Right ventricle myocardium superior (tissue), 1 donor: ENCODE measurements at regions not wholly inside any gene's neighbourhood (a gene's known extent, or its start where the extent isn't known, plus 50 kb on each side); places are given as distances from the start of the nearest gene placed in this dataset.
"Not testable (repeated sequence)": the region's sequence is repeated elsewhere in the genome, so short reads cannot be mapped to it uniquely, and the experiment has no call there.

ENCODE experiments used
- ATAC-seq: fragments of 200-7000 bp; cut with Tn5 transposase; one replicate; pipeline ENCODE4 v1.9.1; 2020; ENCODE audit warnings: mild to moderate bottlenecking; ENCODE audit not compliant: poor library complexity
- DNase-seq: peaks from one replicate; pipeline ENCODE4 v3.0.0-alpha.2; 2020
- intact Hi-C: fragments of 100-400 bp; cut with DNase I; formaldehyde crosslinking; loops from one replicate; pipeline ENCODE4 v1.11.2; 2022
- donor health status: DM: no; HTN: yes; CAD: no; lungs with severe emphysema.

DNA sequence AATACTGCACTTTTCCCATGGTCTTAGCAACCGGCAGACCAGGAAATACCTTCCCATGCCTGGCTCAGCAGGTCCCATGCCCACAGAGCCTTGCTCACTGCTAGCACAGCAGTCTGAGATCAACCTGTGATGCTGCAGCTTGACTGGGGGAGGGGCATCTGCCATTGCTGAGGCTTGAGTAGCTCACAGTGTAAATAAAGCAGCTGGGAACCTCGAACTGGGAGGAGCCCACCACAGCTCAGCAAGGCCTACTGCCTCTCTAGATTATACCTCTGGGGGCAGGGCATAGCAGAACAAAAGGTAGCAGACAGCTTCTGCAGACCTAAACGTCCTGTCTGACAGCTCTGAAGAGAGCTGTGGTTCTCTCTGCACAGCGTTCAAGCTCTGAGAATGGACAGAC lies 186.2 kb upstream of the AVPR1A start:
- ATAC-seq, DNase-seq, intact Hi-C loops: not testable (repeated sequence)

DNA sequence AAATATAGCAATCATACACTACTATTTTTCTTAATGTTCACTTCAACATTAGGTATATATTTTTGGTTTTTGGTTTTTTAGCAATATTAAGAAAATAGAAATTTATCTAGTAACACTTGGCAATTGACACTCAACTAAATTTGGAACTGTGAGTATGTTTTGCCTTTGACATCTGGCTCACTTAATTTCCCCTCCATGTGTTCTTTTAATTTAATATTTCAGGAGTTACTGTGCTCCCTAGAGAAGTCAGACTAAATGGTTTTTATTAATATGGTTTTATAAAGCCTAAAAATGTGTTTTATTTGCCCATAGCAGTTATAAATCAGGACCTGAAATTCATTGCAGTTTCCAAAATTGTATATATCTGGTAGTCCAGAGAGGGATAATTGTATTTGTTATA lies 175.3 kb upstream of the AVPR1A start:
- DNase-seq (no peak), ATAC-seq (peak; percentile 49)
- intact Hi-C loops, result no loop called here

DNA sequence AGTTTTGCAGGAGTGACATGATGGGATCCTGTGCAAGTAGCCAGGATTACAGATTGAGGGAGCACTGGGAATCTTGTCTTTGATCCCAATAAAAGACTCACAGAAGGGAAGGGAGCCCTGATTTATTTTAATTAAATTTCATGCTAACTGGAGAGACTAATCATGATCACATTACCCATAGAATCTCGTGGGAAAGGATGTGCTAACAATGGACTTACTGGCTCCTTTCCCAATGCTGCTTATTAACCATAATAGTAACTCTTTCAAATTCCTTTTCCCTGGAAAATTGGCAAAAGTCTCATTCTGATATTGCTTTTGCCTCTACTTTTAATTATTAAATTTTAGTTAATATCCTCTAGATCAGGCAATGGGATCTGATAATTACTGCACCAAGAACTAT lies 174.8 kb upstream of the AVPR1A start:
- peak; percentile 64 for ATAC-seq
- intact Hi-C loops, result no loop called here

DNA sequence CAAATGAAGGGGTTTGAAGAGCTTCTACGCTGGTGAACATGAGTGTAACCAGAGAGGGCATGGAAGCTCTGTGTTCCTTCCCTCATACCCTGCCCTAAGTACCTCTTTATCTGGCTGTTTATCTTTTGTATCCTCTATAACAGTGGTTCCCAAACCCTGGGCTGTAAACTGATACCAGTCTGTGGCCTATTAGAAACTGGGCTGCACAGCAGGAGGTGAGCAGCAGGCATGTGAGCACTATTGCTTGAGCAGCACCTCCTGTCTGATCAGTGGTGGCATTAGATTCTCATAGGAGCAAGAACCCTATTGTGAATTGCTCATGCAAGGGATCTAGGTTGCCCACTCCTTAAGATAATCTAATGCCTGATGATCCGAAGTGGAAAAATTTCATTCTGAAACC lies 172.9 kb upstream of the AVPR1A start:
- DNase-seq, result no peak
- ATAC-seq, result no peak
- intact Hi-C loops, result no loop called here

More for the DNA sequence above, 174.8 kb upstream of the AVPR1A start:
- no peak for DNase-seq

DNA sequence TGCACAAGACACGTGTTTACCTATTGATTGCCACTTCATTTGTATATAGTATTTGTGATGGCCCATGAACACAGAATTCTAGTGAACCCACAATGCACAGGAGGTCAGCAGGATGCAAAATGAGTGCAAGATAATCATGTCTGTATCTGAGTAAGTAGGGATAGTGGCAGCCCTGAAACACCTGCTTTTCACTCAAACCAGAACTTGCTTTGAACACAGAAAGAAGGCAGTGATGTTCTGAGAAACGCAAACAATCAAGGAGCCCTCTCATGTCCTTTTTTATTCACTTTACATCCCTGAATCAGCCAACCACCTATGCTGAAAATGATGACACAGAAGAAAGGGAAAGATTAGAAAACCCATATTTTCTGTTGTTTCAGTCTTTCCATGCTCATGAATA lies 170.4 kb upstream of the AVPR1A start:
- ATAC-seq, result no peak
- DNase-seq, result no peak
- intact Hi-C loops, result no loop called here

DNA sequence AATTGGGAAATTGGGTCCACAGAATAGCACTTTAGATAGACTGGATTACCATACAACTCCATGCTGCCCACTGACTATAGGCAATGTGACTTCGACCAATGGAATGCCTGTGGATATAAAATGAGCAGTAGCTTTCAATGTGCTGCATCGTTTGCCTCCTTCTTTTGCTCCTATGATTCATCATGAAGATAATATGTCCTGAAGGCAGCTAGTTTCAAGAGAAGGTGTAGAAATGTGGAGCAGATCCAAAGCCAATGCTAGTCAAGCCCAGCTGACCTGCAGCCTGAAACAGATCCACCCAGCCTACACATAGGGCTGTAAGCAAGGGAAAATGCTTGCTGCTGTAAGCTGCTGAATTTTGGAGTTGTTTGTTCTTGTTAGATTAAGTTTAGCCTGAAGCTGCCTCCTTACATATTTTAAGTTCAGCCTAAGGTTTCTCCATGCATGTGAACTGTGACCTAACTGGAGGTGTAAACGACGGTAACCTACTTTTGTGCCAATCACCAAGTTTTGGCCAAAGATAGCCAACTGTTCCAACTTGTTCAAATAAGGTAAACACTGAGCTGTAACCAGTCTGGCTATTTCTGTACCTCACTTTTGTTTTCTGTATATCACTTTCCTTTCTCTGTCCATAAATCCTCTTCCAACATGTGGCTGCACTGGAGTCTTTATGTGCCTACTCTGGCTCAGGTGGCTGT lies 169.1 kb upstream of the AVPR1A start:
- intact Hi-C loops, result no loop called here
- ATAC-seq (no peak), DNase-seq (no peak)

DNA sequence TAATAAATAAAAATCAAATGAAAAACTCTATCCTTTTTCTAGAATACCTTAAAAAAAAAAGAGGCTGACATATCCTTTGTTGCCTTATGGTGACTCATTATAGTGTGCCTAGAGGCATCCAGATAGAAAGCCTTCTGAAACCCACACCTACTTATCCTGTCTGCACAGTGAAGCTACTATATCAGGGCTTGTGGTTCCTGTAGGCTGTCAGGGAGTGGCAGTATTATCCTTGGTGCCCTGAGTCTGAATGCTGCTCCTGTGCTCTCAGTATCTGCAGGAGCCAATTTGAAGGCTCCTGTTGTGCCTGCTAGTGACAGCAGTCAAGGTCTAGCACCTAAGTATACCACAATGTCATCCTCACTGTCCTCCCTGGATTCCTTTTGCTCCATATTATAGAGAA lies 168.4 kb upstream of the AVPR1A start:
- no peak for ATAC-seq
- intact Hi-C loops, result no loop called here
- no peak for DNase-seq

DNA sequence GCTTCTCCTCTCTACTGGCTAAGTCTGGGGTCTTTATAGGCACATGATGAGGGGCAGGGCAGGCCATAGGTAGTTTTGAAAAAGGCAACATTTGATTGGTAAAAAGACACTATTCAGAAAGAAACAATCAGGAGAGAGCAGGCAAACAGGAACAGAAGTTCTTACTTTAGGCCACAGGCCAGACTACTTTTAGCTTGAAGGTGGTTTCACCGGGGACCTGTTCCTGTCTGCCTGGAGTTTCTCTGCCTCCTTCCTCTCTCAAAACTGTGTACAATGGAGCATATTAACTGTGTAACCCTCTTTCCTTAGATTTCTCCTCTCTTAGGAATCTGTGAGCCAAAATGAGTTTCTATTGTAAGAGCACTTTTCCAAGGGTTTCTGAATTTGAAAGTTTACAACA lies 167.9 kb upstream of the AVPR1A start:
- no peak for DNase-seq
- intact Hi-C loops, result no loop called here
- no peak for ATAC-seq

DNA sequence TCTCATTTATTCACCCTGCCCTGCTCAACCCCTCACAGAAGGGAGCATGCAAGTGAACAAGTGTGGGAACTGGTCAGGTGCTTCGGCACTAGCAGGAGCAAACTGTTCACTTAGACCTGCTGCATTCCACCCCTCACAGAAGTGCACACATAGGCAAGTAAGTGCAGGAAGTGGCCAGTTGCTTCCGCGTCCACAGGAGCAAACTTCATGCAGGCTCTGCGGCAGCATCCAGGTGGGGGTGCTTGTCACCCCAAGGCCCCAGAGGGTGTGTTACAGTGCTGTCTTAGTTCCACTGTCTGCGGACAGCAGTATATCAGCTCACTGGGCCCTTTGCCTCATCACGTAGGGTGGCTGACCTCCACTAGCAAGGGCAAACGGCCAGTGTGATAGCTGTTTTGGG lies 167.3 kb upstream of the AVPR1A start:
- no peak for DNase-seq
- no peak for ATAC-seq
- intact Hi-C loops, result no loop called here

DNA sequence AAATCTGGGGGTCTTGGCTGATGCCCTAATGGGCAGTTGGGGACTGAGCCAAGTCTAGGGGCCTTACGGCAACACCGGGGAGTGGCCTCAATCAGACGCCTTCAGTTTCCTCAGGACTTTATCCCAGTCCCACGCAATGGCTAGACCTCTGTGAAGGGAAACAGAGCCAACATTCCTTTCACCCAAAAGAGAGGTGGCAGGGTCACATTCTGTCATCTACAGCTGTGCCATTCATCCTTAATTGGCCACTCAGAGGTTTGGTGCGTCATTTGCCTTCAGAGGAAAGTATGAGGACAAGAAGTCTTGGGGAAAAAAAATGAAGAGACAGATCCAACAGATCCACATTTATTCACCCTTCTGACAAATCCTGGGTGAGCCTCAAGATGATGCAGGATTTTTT lies 166.9 kb upstream of the AVPR1A start:
- DNase-seq, result no peak
- no peak for ATAC-seq
- intact Hi-C loops, result no loop called here

DNA sequence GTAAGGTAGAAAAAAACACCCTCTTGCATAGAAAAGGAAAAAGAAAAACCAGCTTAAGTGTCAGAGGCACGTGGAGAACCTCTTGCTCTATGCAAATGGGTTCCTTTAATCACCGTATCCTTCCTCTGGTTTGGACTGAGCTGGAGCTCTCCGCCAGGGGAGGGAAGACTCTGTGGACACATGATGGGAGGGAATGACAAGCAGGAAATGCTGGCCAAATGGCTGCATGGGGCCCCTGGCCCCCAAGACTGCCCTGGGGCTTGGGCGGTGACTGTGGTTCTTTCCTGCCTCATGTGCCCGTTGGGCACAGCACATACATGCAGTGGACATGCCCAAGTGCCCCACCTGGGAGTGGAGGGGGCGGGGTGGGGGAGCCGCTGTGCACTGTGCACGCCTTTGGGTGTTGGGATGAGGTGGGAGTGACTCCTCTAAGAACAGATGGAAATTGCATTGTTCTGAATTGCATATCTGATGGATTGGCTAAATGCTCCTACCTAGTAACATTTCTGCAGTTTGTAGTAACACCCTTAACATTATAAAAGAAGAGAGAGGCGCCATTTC lies 166.4 kb upstream of the AVPR1A start:
- intact Hi-C loops, result no loop called here
- ATAC-seq (no peak), DNase-seq (no peak)

DNA sequence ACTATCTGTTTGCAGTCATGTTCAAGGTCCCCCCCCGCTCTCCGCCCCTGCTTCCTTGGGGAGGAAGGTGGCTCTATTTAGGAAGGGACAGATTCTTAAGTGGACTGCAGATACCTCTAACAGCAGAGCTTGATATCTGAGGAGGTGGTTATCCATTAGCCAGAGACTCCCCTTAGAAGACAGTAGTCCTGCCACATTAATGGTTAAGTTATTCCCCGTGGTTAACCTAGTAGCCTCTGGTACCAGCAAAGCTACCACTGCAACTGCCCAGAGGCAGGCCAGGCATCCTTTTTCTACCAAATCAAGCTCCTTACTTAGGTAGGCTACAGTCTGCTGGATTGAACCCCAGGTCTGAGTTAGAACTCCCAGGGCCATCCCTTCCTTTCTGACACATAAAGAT lies 162.1 kb upstream of the AVPR1A start:
- no peak for DNase-seq
- no peak for ATAC-seq

DNA sequence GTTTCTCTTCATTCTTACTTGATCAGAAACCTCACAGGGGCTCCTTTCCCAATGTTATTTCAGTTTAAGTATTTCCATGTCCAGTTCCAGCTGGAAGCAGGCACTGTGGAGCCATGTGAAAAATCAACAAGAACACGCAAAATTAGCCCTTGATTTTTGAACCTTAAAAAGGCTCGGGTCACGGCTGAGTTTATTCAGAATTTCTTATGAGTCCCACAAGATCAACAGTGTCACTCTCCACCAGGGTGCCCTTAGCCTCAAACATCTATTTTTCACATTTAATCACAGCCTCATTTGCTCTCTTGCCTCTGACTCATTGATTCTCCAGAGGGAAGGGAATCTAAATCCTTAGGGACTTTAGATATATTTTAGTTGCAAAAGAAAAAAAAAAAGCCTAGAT lies 157.7 kb upstream of the AVPR1A start:
- peak; percentile 62 for ATAC-seq
- DNase-seq, result no peak
- intact Hi-C loops, result no loop called here

More for the DNA sequence above, 162.1 kb upstream of the AVPR1A start:
- intact Hi-C loops, result no loop called here

DNA sequence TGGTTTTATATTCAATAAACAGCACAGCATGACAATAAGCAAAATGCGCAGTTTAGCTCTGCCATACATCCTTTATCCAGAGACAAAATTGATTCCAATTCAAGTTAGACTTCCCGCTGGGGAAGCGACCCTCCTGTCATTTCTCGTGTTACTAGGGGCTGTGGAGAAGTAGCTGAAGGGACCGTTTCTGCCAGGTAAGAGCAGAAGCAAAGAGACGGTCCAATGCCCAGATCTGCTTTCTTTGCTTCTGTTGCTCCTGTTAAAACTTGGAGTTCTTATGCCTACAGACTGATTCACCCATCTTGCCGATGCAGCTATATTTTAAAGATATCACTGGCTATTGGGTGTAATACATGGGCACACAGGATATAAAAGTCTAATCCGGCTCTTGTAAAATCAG lies 156.8 kb upstream of the AVPR1A start:
- ATAC-seq (no peak), DNase-seq (no peak)
- intact Hi-C loops, result no loop called here

DNA sequence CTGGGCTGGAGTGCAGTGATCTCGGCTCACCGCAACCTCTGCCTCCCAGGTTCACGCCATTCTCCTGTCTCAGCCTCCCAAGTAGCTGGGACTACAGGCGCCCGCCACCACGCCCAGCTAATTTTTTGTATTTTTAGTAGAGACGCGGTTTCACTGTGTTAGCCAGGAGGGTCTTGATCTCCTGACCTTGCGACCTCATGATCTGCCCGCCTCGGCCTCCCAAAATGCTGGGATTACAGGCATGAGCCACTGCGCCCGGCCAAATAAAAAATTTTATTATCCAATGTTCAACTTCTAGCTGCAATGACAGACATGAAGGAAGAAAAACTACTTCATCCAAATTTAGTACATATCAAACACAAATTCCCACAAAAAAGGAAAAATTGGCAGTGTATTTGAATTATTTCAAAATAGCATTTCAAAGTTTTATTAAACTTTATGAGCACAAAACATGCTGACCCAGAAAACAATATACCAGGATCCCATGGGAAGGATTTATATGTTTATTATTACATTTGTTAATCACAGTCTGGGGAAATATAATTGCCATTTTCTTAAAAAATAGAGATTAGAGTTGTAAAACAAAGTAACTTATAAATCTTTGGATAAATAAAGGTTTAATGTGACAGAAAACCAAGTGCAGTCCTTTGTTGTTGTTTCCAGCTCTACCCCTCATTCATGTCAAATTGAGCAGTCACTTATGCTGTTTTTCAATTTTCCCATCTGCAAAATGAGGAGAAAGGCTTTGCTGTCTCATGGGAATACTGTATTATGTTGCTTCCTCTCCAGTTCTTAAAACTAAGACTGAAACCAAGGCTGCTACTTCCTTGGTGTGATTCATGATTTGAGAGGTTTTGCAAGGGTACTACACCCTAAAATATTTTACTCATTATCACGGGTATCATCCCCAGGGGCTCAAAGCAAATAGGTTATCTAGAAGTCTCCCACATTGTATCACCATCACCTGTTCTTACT lies 155.2 kb upstream of the AVPR1A start:
- peak; percentile 68 for ATAC-seq
- peak; percentile 36 for DNase-seq
- intact Hi-C loops, result no loop called here

DNA sequence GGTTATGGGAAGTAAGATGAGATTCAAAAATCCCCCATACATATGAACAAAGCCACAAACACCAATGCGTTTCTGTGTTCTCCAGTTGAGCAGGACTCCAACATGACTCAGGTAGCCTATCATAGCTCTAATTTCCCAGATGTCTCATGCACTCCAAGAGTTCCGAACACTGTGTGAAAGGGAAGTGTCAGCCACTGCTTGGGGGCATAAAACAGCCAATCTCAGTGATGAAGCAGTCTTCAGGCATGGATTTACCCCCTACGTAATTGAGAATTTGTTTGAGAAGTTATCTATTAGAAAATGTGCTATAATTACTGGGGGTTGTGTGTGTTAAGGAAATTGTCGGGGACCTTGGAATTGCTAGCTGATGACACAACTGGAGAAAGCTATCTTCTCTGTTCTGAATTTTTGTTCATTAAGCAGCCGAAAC lies 153.9 kb upstream of the AVPR1A start:
- ATAC-seq (no peak), DNase-seq (no peak)
- intact Hi-C loops, result no loop called here

DNA sequence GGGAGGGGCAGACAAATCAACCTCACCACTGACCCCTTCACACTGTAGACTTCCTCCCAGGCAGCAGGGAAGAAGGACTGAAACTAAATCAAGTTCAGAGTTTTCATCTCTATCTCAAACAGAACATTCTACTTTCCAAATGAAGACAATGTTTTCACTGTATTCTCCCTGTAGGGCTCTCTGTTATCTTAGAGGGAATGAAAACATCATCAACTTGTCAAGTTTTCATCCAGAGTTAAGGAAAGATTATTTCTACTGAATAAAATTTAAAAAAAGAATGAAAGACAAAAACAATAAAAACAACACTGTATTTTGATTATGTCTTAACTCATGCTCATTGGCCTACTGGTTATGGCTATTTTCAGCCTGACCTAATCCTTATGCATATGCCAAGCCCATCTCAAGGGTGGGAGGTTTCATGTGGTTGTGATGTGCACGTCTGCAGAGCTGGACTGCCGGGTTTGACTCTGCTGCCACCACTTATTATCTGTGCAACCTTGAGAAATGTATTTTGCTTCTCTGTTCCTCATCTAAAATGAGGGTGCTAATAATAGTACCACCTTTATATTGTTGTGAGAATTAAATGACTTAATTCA lies 152.0 kb upstream of the AVPR1A start:
- intact Hi-C loops, result no loop called here

DNA sequence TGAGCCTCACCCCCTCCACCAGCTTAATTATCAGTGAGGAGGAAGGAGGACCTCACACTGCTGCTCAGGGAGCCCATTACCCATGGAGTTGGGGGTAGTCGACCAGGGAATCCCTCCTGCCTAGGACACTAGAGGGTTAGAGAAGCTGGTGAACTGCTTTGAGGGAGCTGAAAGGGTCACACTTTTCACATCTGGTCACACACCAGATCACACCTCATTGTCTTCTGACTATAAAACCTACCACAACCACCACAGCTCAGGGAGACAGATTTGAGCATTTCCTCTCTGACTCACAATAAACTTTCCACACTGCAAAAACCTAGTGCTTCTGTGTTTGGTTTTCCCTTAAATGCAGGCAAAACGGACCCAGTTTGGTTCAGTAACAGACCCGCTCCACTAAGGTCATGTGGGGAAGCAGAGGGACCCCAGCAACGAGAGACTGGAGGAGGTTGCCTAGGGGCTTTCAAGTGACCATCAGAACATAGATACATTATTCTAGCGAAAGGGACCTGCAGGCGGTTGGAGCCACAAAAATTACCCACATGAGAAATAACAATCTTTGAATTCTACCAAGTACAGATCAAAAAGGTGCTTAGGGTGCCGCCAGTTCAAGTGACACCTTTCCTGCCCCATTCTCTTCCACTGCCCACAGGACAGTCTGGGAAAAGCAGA lies 151.4 kb upstream of the AVPR1A start:
- ATAC-seq, result no peak
- DNase-seq, result no peak
- intact Hi-C loops, result no loop called here

More for the DNA sequence above, 152.0 kb upstream of the AVPR1A start:
- DNase-seq (no peak), ATAC-seq (peak; percentile 36)

DNA sequence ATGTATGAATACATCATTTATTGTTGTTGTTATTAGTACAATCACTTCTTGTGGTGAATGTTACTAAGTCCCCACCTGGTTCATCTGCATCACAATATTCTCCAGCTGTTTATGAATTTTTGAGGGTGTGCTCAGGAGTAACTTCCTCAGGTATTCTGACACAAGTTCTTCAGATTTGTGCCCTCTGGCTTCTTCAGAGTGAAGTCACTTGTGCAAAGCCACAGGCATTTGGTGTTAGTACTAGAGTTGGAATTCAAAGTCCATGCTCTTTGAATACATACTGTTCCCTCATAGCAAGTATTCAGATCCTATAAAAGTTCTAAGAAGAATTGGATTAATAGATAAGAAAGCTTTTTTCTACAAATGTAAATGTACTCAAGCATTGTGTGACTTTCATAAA lies 150.3 kb upstream of the AVPR1A start:
- DNase-seq (no peak), ATAC-seq (no peak)
- intact Hi-C loops, result no loop called here
